A549 (cell line): ENCODE measurements at regions not wholly inside any gene's neighbourhood (a gene's known extent, or its start where the extent isn't known, plus 50 kb on each side); places are given as distances from the start of the nearest gene placed in this dataset.

Experiments used
- ATAC-seq, 2 experiments: fragments of 200-7000 bp in 1 of 2; fragments of >200 bp in 1 of 2; cut with Nextera tagmentation in 1 of 2; cut with Tn5 transposase in 1 of 2; 3 replicates each; pipeline versions ENCODE4 v1.8.0 to v1.9.1; 2018 to 2020; ENCODE audit warnings: mild to moderate bottlenecking in 1 of 2, moderate library complexity in 1 of 2
- CTCF ChIA-PET: fragments of 300-600 bp; sonication (Branson Sonifier 250); formaldehyde crosslinking; extraction: SDS; loops from one replicate; lab custom pipeline; 2021; ENCODE audit warnings: antibody characterized with exemption, inconsistent platforms; lab: Yijun Ruan, JAX
- POLR2A ChIA-PET: fragments of 350-600 bp; formaldehyde crosslinking; extraction: SDS; loops from one replicate; lab custom pipeline; 2021; ENCODE audit warnings: antibody characterized with exemption, inconsistent platforms; lab: Yijun Ruan, JAX
- DNase-seq, 2 experiments: peaks; one replicate each; pipeline versions ENCODE4 v3.0.0 to v3.0.0-alpha.2; 2011 to 2016; ENCODE audit warnings: low read depth in 1 of 2, low spot score in 1 of 2
- FAIRE-seq: peaks from 2 replicates; lab custom pipeline; 2011; peaks lifted over from hg19 to GRCh38; lab: Jason Lieb, UNC
- H3K27ac ChIP-seq, 2 experiments: fragments of >200 bp; sonication (Bioruptor Twin); formaldehyde crosslinking; 3 replicates each; pipeline ENCODE4 v1.5.1; 2016 to 2017
- H3K4me1 ChIP-seq: fragments of >200 bp; sonication (Bioruptor Twin); formaldehyde crosslinking; 3 replicates; pipeline ENCODE4 v1.6.1; 2016
- H3K4me2 ChIP-seq: fragments of >200 bp; sonication (Bioruptor Twin); formaldehyde crosslinking; 3 replicates; pipeline ENCODE4 v1.6.1; 2016
- H3K4me3 ChIP-seq: fragments of >200 bp; sonication (Bioruptor Twin); formaldehyde crosslinking; 3 replicates; pipeline ENCODE4 v1.5.1; 2016
- H3K9me3 ChIP-seq: fragments of >200 bp; sonication (Bioruptor Twin); formaldehyde crosslinking; 3 replicates; pipeline ENCODE4 v1.6.1; 2016
- BCL3 ChIP-seq: fragments of >200 bp; sonication (Bioruptor Twin); formaldehyde crosslinking; IDR thresholded peaks from 3 replicates; pipeline ENCODE4 v1.6.1; 2016
- BHLHE40 ChIP-seq: IDR thresholded peaks from 2 replicates; pipeline ENCODE4 v1.6.1; 2012; ENCODE audit warnings: low read depth, low read length, inconsistent platforms
- CBX2 ChIP-seq: fragments of 200-600 bp; sonication (generic); IDR thresholded peaks from 2 replicates; pipeline ENCODE4 v1.6.1; 2016; ENCODE audit warnings: low read depth, mild to moderate bottlenecking, borderline replicate concordance
- CHD2 ChIP-seq: fragments of 150-350 bp; IDR thresholded peaks from 2 replicates; pipeline ENCODE4 v1.6.1; 2014; ENCODE audit warnings: low read length; ENCODE audit not compliant: partially characterized antibody
- CTCF ChIP-seq: fragments of >200 bp; sonication (Bioruptor Twin); formaldehyde crosslinking; IDR thresholded peaks from 3 replicates; pipeline ENCODE4 v1.5.1; 2016
- E2F6 ChIP-seq: IDR thresholded peaks from 2 replicates; pipeline ENCODE4 v1.6.1; 2012; ENCODE audit warnings: low read depth, borderline replicate concordance
- EHF ChIP-seq: fragments of 250-450 bp; sonication (Bioruptor Pico); IDR thresholded peaks from 2 replicates; pipeline ENCODE4 v1.5.0; 2020; ENCODE audit warnings: mild to moderate bottlenecking
- EHMT2 ChIP-seq: fragments of 200-600 bp; sonication (generic); IDR thresholded peaks from 2 replicates; pipeline ENCODE4 v1.6.1; 2016; ENCODE audit warnings: antibody characterized with exemption, low read depth, mild to moderate bottlenecking, moderate library complexity
- EP300 ChIP-seq, 2 experiments: fragments of >200 bp; sonication (Bioruptor Twin); formaldehyde crosslinking; IDR thresholded peaks; 2 replicates in 1 of 2; 3 replicates in 1 of 2; pipeline ENCODE4 v1.6.1; 2016 to 2017
- GATA3 ChIP-seq: IDR thresholded peaks from 2 replicates; pipeline ENCODE4 v1.6.1; 2012; ENCODE audit warnings: borderline replicate concordance
- HDAC2 ChIP-seq: fragments of 200-600 bp; sonication (generic); IDR thresholded peaks from 2 replicates; pipeline ENCODE4 v1.6.1; 2016
- HES2 ChIP-seq: fragments of >200 bp; sonication (Bioruptor Twin); formaldehyde crosslinking; IDR thresholded peaks from 2 replicates; pipeline ENCODE4 v1.6.1; 2016
- HOXA7 ChIP-seq: fragments of 250-450 bp; sonication (Bioruptor Pico); IDR thresholded peaks from 2 replicates; pipeline ENCODE4 v1.5.0; 2020; ENCODE audit warnings: mild to moderate bottlenecking, moderate library complexity
- HOXB5 ChIP-seq: fragments of 250-450 bp; sonication (Bioruptor Pico); IDR thresholded peaks from 2 replicates; pipeline ENCODE4 v1.5.0; 2020; ENCODE audit warnings: mild to moderate bottlenecking, moderate library complexity
- KDM5A ChIP-seq: fragments of 200-600 bp; sonication (generic); IDR thresholded peaks from 2 replicates; pipeline ENCODE4 v1.6.1; 2016; ENCODE audit warnings: antibody characterized with exemption, mild to moderate bottlenecking
- MYC ChIP-seq: IDR thresholded peaks from 2 replicates; pipeline ENCODE4 v1.6.1; 2012; ENCODE audit warnings: mild to moderate bottlenecking, inconsistent platforms, low read length, improper control_type of control experiment, borderline replicate concordance
- PHF8 ChIP-seq: fragments of 200-600 bp; sonication (generic); IDR thresholded peaks from 2 replicates; pipeline ENCODE4 v1.6.1; 2016; ENCODE audit warnings: low read depth, mild to moderate bottlenecking, antibody characterized with exemption, moderate library complexity, borderline replicate concordance
- RARB ChIP-seq: fragments of 250-450 bp; sonication (Bioruptor Pico); IDR thresholded peaks from 2 replicates; pipeline ENCODE4 v1.8.0; 2021; ENCODE audit warnings: mild to moderate bottlenecking, moderate library complexity
- ZC3H11A ChIP-seq: fragments of 450-650 bp; IDR thresholded peaks from 2 replicates; pipeline ENCODE4 v1.6.1; 2014; ENCODE audit warnings: antibody characterized with exemption, mild to moderate bottlenecking
- ZFP36 ChIP-seq: fragments of 450-650 bp; IDR thresholded peaks from 2 replicates; pipeline ENCODE4 v1.6.1; 2014; ENCODE audit warnings: borderline replicate concordance; ENCODE audit not compliant: partially characterized antibody
- WGBS: methylation state at CpG from one replicate; pipeline ENCODE4 v1.1.6; 2017; ENCODE audit errors: missing lambda C conversion rate; 5-methylcytosine and 5-hydroxymethylcytosine counted together

GRCh38 chr6:18668994-18669393, 281.8 kb downstream of the RNF144B start (continued):
- TF ChIP-seq ZC3H11A (no peak), HOXB5 (no peak), BCL3 (no peak), EP300 (IDR thresholded peaks at IDR 0.05) (no peak)

- H3K27ac ChIP-seq, result no peak overlapping the region
- CTCF ChIA-PET, result no interaction called here
- no peak for ATAC-seq
- TF ChIP-seq RARB (CRISPR knock-in tag) (no peak), CBX2 (no peak), HES2 (no peak), ZFP36 (no peak)
- POLR2A ChIA-PET, result no interaction called here
- no peak overlapping the region for H3K4me3 ChIP-seq
- H3K4me1 ChIP-seq, result no peaks in the 10 kb centered on the region
- no peak overlapping the region for H3K4me2 ChIP-seq
- FAIRE-seq, result no peak
- H3K9me3 ChIP-seq, result no peaks in the 10 kb centered on the region
- no peak for DNase-seq
- 0% methylated on average over 1 of the region's 1 CpG for WGBS
Measured at GRCh38 chr6:18672852-18673251, 285.7 kb downstream of the RNF144B start.

- Histone ChIP-seq H3K4me2 (no peak overlapping the region), H3K27ac (no peak overlapping the region), H3K4me3 (no peak overlapping the region), H3K9me3 (no peaks in the 10 kb centered on the region), H3K4me1 (no peaks in the 10 kb centered on the region)
- TF ChIP-seq E2F6, result no peak
- no peak for TF ChIP-seq HOXB5
- TF ChIP-seq KDM5A, result no peak
- FAIRE-seq, result no peak
- ATAC-seq, result no peak
- CTCF ChIA-PET, result no interaction called here
- DNase-seq, result no peak
- POLR2A ChIA-PET, result no interaction called here
Measured at GRCh38 chr6:18674346-18674745, 287.2 kb downstream of the RNF144B start.

GRCh38 chr6:18675881-18676280, 288.7 kb downstream of the RNF144B start:
- H3K27ac ChIP-seq, result no peak overlapping the region
- no peak overlapping the region for H3K4me3 ChIP-seq
- ChIA-PET CTCF (no interaction called here), POLR2A (no interaction called here)
- no peaks in the 10 kb centered on the region for H3K4me1 ChIP-seq
- 8% methylated on average over 2 of the region's 2 CpGs for WGBS
- no peak for DNase-seq
- no peak for FAIRE-seq
- ATAC-seq, result no peak
- TF ChIP-seq EHF (CRISPR knock-in tag) (no peak), CTCF (no peak), HOXA7 (CRISPR knock-in tag) (no peak), BHLHE40 (no peak), PHF8 (no peak), GATA3 (no peak), CHD2 (no peak), EHMT2 (no peak), HDAC2 (no peak), MYC (no peak)
- no peak overlapping the region for H3K4me2 ChIP-seq
- H3K9me3 ChIP-seq, result no peaks in the 10 kb centered on the region
